NCI-H1417 (cell line): ENCODE measurements at regions not wholly inside any gene's neighbourhood (a gene's known extent, or its start where the extent isn't known, plus 50 kb on each side); places are given as distances from the start of the nearest gene placed in this dataset.
"Not testable (repeated sequence)": the region's sequence is repeated elsewhere in the genome, so short reads cannot be mapped to it uniquely, and the experiment has no call there.

ENCODE experiments used
- DNase-seq, 3 experiments: peaks; one replicate each; lab custom pipeline; 2025; lab: John Stamatoyannopoulos, UW

DNA sequence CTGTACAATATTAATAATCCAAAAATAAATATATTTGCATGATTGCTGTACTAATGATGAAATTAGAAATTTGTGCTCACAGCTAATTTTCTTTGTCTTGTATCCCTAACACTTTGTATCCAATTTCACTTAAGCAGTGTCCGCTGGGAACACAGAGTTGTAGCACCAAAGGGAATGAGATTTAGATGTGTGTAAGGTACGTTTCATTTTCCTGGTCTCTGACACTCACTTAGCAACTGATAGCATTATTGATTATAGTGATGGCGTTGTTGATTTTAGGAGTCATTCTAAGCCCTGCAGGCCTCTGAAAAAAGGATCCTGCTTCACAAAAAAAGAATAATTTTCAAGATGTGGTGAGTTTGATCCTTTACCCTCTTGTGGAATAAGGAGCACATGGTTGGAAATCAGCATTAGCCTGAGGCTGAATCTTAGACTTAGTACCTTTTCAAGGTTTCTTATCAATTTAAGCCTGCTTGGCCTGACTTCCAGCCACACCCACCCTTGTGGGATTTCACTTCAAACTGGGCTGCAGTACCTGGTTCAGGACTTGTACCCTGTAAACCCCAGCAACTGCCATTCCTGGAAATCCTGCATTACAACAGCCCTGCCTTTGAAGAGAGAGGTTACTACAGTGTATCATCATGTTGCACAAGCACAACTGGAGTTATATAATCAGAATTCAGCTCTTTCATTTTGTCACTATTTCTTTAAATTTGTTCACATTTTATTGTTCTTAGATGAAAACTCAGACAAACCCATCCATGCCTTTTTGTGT, 116.2 kb downstream of the RND3 start:
- DNase-seq, result no peak

- peak in 2 of 3 experiments; percentile 7 to 10 for DNase-seq
These were observed 116.9 kb downstream of the RND3 start for GRCh38 chr2:150370561-150370960.

DNA sequence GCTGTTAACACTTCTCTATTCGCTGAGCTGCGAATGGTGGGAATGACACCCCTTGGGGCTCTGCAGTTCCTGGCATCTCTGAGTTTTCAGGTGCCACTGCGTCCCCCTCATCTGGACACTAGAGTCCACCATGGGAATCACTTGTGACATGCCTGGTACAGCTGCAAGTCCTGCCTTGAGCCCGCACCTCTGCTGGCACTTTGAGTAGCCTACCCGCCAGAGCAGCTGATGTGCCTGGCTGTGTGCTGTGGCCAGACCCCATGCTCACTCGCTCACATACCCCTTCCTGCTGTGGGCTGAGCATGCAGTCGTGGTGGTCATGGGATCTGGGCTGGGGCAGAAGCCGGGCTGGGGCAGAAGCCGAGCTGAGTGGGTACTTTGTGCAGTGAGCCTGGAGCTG, 117.6 kb downstream of the RND3 start:
- DNase-seq, result no peak

DNA sequence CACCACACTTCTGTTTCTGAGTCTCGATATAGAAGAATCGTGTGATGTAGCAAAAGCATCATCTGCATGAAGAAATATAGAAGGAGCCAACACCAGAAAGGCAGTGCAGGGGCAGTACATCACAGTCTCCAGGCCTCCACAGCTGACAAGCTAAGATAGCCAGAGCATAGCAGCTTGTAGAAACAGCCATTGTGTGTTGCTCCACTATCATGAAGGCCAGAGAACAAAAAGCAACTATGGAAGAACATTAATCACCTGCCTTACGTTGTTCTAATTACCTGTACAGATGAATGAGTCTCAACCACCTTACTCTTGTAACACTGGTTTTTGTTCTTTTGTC, 129.0 kb downstream of the RND3 start:
- DNase-seq, result no peak

- DNase-seq, result no peak
These were observed 129.5 kb downstream of the RND3 start for GRCh38 chr2:150357770-150358467.

- DNase-seq, result no peak
These were observed 132.0 kb downstream of the RND3 start for GRCh38 chr2:150355440-150355839.

DNA sequence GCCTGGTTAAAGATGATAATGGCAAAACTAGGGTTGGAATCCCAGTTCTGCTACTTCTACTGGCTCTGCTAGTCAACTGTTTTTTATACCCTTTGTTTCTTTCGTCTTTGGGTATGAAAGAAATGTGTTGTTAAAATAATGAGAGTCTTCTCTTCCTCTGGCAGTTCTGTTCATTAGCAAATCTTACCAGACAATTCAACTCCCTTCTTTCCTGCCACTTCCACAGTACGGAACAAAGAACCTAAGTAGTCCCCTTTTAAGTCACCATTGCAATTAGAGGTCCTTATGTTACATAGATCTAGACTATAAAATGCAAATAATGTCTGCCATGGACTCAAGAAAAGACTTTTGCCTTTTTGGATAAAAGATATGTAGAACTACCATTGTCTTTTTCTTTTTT, 134.1 kb downstream of the RND3 start:
- DNase-seq, result no peak

GRCh38 chr2:150351922-150352321, 135.5 kb downstream of the RND3 start:
- DNase-seq, result peak in 1 of 3 experiments; percentile 35

GRCh38 chr2:150350500-150350899, 137.0 kb downstream of the RND3 start:
- DNase-seq, result no peak

GRCh38 chr2:150346806-150347205, 140.7 kb downstream of the RND3 start:
- DNase-seq, result no peak

DNA sequence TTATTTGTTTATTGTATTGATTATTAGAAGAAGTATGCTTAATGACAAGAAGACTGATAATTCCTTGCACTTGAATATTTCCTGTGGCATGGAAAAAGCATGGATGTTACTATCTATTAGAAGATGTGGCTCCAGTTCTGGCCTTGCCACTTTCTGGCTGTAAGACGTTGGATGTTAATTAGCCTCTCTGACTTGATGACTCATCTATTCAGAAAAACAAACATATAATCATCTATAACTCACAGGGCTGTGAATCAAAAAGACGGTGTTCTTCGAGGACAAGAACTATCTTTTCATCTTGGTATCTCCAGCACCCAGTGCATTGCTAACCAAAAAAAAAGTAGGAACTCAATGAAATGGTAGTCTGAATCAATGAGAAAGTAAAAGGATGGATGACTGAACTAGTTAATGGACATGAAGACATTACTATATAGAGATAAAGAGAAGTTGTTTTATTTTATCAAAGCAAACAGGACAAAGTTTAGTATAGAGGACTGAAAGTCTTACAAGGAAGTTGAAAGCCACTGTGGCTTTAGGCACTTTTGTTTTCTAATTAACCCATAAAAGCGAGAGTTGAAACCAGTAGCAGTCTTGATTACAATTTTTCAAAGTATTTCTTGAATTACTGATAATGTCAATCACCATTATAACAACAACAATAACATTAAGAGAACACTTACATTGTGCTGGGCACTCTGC, 145.3 kb downstream of the RND3 start:
- DNase-seq, result peak in 1 of 3 experiments; percentile 8

DNA sequence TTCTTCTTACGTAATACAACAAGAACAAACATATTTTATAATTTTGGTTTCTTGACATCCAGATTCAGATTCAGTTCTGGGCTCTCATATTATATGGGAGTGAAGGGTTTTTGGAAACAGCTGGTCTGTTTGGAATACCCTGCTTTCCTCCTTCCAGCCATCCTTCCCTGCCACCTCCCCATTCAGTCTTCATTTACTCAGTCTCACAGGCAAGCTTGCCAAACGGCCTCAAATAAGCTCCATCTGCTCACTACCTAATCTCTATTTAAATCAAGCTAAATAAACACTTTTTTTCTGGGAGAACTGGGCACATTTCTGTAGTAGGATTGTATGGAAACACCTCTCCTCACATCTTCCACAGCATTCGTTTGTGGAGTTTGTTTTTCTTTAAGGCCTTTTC, 147.5 kb downstream of the RND3 start:
- peak in 1 of 3 experiments; percentile 44 for DNase-seq

DNA sequence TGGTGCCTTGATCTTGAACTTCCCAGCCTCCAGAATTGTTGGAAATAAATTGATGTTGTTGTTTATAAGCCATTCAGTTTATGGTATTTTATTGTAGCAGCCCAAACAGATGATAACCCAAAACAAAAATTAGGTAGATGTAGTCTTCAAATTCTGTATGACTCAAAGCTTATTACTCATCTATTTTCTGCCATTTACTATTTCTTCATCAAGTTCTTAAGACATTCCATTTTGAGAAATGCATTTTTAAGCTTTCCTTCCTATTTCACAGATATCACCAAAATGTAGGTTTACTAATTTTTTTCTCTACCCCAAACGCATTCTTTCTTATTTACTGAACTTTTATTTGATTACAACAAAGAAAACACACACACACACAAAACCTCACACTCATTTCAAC, 148.2 kb downstream of the RND3 start:
- no peak for DNase-seq

- DNase-seq, result no peak
These were observed 151.9 kb downstream of the RND3 start for GRCh38 chr2:150335596-150335995.

DNA sequence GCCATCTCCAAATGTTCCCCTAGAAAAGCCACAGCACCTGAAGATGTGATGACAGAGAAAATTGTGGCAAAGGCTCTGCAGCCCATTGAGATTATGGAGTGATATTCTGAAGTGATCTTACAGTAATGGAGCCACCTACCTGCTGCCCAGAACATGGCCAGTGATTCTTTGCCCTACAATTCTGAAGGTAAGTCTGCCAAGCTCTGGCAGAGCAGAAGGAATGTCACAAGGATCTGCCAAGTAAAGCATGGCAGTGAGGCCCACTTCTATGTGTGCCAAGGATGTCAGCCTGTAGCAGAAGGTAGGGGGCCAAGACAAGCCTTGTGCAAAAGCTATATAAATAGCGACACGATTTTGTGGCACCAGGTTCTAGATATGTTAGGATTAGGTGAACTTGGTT, 155.1 kb downstream of the RND3 start:
- no peak for DNase-seq

- DNase-seq, result peak in 1 of 3 experiments; percentile 48
These were observed 159.6 kb downstream of the RND3 start for GRCh38 chr2:150327564-150328489.

DNA sequence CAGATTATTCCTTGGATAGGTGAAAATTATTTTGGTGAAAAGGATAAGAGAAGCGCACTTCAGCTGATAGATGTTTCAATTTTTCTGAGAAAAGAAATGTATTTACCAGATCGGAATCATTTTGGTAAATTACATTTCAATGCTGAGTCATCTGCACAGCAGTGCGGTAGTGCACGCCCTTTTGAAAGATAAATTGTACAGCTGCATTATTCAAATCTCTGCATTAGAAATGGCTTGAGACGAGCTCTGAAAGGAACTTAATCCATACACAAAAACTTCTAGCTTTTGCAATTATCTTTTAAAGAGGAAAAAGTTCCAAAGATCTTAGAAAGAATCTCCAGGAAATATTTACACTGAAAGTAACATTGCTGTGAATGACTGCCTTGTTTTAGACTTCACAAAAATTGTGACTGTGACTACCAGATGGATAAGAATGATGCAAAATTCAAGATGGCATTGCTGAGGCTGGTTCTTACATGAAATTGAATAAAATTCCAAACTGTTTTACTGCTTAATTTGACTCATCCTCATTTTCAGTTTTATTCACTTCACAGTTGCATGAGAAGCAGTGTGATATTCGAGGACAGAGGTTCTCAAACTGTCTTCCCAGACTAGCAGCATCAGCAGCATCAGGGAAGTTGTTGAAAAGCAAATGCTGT, 161.7 kb downstream of the RND3 start:
- no peak for DNase-seq

DNA sequence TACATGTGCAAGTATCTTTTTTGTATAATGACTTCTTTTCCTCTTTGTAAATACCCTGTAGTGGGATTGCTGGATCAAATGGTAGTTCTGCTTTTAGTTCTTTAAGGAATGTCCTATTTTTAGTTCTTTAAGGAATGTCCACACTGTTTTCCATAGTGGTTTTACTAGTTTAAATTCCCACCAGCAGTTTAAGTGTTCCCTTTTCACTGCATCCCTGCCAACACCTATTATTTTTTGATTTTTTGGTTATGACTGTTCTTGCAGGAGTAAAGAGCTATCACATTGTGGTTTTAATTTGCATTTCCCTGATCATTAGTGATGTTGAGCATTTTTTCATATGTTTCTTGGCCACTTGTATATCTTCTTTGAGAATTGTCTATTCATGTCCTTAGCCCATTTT, 164.4 kb downstream of the RND3 start:
- DNase-seq, result not testable (repeated sequence)

DNA sequence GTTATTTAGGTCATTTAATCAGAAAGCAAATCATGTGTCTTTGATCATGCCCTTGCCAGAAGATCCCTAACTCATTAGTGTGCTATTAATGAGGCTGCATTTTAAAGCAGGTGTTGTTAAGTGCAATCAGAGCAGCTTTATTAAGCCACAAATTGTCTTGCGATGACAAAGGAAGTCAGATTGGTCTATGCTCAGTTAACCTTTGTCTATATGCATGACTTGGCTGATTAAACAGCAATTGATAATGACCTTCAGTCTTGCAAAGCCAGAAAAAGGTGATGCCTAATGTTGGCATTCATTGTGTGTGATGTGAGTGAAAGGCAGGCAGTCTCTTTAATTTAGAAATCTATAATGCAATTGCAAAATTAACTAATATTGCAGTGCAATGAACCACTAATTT, 166.9 kb downstream of the RND3 start:
- DNase-seq, result peak in 2 of 3 experiments; percentile 38 to 83

DNA sequence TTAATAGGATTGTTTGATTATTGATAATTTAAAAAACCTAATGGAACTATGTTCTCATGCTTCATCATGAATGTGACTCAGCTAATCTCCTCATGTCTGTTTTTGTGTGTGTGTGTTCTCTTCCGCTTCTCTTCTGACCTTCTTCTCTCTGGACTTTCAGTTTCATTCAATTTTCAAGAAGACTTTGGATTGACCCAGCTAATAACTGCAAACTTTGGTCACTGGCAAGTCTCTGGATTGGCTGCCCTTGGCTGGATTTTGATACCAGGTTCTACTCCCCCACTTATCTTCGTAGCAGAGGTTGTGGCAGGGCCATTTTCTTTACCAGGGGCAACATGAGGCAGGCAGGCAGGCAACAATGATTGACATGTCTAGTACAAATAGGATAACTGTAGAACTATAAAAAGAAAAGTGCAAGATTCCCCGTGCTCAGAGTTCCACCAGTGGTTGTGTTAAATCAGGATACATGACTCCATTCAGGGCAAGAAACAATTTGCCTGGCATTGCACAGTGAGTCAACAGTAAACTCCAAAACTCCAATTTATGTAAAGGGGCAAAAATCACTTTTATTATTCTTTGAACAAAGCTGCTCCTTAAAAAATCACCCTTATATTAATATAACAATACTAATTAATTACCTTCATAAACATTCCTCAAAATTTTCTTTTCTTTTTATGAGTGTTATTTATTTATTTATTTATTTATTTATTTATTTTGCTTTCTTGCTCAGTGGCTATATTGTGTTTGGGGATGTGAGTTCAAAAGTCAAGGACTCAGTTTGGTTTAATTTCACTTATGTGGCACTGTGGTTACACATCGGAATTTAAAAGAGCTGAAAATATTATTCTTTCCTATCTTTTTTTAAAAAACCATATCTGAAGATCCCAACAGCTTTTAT, 167.6 kb downstream of the RND3 start:
- no peak for DNase-seq
